HEK293T (cell line): ENCODE measurements at regions not wholly inside any gene's neighbourhood (a gene's known extent, or its start where the extent isn't known, plus 50 kb on each side); places are given as distances from the start of the nearest gene placed in this dataset.

ENCODE experiments used
- BHLHE40 ChIP-seq: fragments of 450-650 bp; IDR thresholded peaks from 2 replicates; pipeline ENCODE4 v1.6.1; 2016; ENCODE audit warnings: mild to moderate bottlenecking, moderate library complexity, borderline replicate concordance
- FOXA1 ChIP-seq: fragments of 450-650 bp; IDR thresholded peaks from 2 replicates; pipeline ENCODE4 v1.6.1; 2016; ENCODE audit warnings: mild to moderate bottlenecking
- FOXM1 ChIP-seq: fragments of 450-650 bp; IDR thresholded peaks from 2 replicates; pipeline ENCODE4 v1.6.1; 2017; ENCODE audit warnings: mild to moderate bottlenecking, borderline replicate concordance
- LEF1 ChIP-seq: fragments of 450-650 bp; IDR thresholded peaks from 2 replicates; pipeline ENCODE4 v1.6.1; 2017; ENCODE audit warnings: mild to moderate bottlenecking, borderline replicate concordance
- NFRKB ChIP-seq: fragments of 450-650 bp; IDR thresholded peaks from 2 replicates; pipeline ENCODE4 v1.6.1; 2016; ENCODE audit warnings: mild to moderate bottlenecking, moderate library complexity
- PKNOX1 ChIP-seq: fragments of 450-650 bp; IDR thresholded peaks from 2 replicates; pipeline ENCODE4 v1.6.1; 2016
- SP1 ChIP-seq: fragments of 450-650 bp; IDR thresholded peaks from 2 replicates; pipeline ENCODE4 v1.6.1; 2017
- SUZ12 ChIP-seq: fragments of 450-650 bp; IDR thresholded peaks from 2 replicates; pipeline ENCODE4 v1.6.1; 2016; ENCODE audit warnings: mild to moderate bottlenecking
- ZNF384 ChIP-seq: fragments of 450-650 bp; IDR thresholded peaks from 2 replicates; pipeline ENCODE4 v1.6.1; 2016

- TF ChIP-seq FOXM1: no peak
- TF ChIP-seq BHLHE40: no peak
- TF ChIP-seq SUZ12: no peak
- TF ChIP-seq ZNF384: no peak
- no peak for TF ChIP-seq LEF1
- no peak for TF ChIP-seq NFRKB
- no peak for TF ChIP-seq FOXA1
- TF ChIP-seq PKNOX1: no peak
- TF ChIP-seq SP1: no peak
These were observed 254.1 kb upstream of the TENM3 start for GRCh38 chr4:181989071-181989470.
